Thoracic aorta (tissue), 2 donors: ENCODE measurements at regions not wholly inside any gene's neighbourhood (a gene's known extent, or its start where the extent isn't known, plus 50 kb on each side); places are given as distances from the start of the nearest gene placed in this dataset.

Experiments
- ATAC-seq: fragments of 150-250 bp; one replicate; pipeline ENCODE4 v1.8.0; 2017; ENCODE audit warnings: low read depth; ENCODE audit not compliant: insufficient number of reproducible peaks, low FRiP score
- DNase-seq: peaks from one replicate; pipeline ENCODE4 v3.0.0-alpha.2; 2020; ENCODE audit warnings: low spot score
- H3K27ac ChIP-seq, 2 donors: fragments of 200-600 bp; sonication (generic); 1 replicate in 1 of 2; 2 replicates in 1 of 2; pipeline ENCODE4 v1.5.1; 2016; ENCODE audit warnings: mild to moderate bottlenecking in 2 of 2, moderate library complexity in 2 of 2
- H3K27me3 ChIP-seq: fragments of 200-600 bp; sonication (generic); replicated peaks from 2 replicates; pipeline ENCODE4 v1.6.0; 2016; ENCODE audit warnings: mild to moderate bottlenecking; ENCODE audit not compliant: insufficient read depth
- H3K36me3 ChIP-seq: fragments of 200-600 bp; sonication (generic); one replicate; pipeline ENCODE4 v1.5.1; 2016
- H3K4me1 ChIP-seq, 2 donors: fragments of 200-600 bp; sonication (generic); 1 replicate in 1 of 2; 2 replicates in 1 of 2; pipeline versions ENCODE4 v1.5.1 to v1.6.0; 2016; ENCODE audit warnings: low read depth in 2 of 2, mild to moderate bottlenecking in 1 of 2; ENCODE audit not compliant: control insufficient read depth in 1 of 2
- H3K4me3 ChIP-seq: fragments of 200-600 bp; sonication (generic); 2 replicates; pipeline ENCODE4 v1.5.1; 2016; ENCODE audit warnings: mild to moderate bottlenecking
- H3K9me3 ChIP-seq: fragments of 200-600 bp; sonication (generic); 2 replicates; pipeline ENCODE4 v1.5.1; 2016
- CTCF ChIP-seq: fragments of 200-600 bp; sonication (generic); IDR thresholded peaks from one replicate; pipeline ENCODE4 v1.5.1; 2019; ENCODE audit warnings: antibody characterized with exemption

DNA sequence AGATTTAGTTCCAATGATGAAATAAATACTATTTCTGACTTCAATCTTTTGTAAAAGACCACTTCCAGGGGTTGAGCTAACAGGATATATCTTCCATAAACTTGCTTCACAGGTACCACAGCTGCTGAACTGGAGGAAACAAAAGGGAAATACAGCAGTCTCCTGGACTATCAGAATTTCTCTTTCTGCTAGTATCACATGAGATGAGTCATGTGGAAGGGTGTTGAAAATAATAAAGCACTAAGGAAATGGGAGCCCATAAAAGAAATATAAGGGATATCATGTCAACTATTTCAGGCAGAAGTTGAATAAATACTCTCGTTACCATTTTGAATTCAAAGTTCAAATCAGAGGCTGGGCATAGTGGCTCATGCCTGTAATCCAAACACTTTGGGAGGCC is 250.3 kb upstream of the NFE2L3 start:
- Histone ChIP-seq H3K4me3 (no peak overlapping the region), H3K4me1 (no peaks in the 10 kb centered on the region), H3K9me3 (no peaks in the 10 kb centered on the region), H3K27ac (no peak overlapping the region), H3K27me3 (no peaks in the 10 kb centered on the region), H3K36me3 (no peaks in the 10 kb centered on the region)
- DNase-seq (no peak), ATAC-seq (no peak)
- no peak for TF ChIP-seq CTCF

- no peak for TF ChIP-seq CTCF
- no peaks in the 10 kb centered on the region for H3K27me3 ChIP-seq
- no peak overlapping the region for H3K4me3 ChIP-seq
- H3K4me1 ChIP-seq, result no peaks in the 10 kb centered on the region
- DNase-seq (no peak), ATAC-seq (no peak)
- no peak overlapping the region for H3K27ac ChIP-seq
- no peaks in the 10 kb centered on the region for H3K36me3 ChIP-seq
- H3K9me3 ChIP-seq, result no peaks in the 10 kb centered on the region
Observed at GRCh38 chr7:25906003-25906402, 246.0 kb upstream of the NFE2L3 start.

DNA sequence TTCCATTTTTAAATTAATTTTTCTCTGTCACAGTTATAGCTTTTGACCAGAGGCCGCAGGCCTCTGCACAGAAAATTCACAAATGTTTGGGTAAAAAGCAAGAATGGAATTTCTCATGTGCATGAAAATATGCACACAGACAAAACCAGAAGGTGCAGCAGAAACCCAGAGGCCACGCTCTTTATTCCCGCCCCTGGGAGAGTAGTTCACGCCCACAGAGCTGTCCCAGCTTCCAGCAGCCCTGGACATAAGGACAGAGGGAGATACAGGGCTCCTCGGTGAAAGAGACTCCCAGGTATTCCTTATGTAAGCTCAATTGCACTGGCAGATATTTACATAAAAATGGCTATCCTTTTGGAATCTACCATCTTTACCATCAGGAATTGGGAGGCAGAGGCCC is 245.2 kb upstream of the NFE2L3 start:
- H3K9me3 ChIP-seq, result no peaks in the 10 kb centered on the region
- no peaks in the 10 kb centered on the region for H3K36me3 ChIP-seq
- H3K4me1 ChIP-seq, result no peaks in the 10 kb centered on the region
- no peak for TF ChIP-seq CTCF
- DNase-seq (no peak), ATAC-seq (no peak)
- no peaks in the 10 kb centered on the region for H3K27me3 ChIP-seq
- no peak overlapping the region for H3K27ac ChIP-seq
- H3K4me3 ChIP-seq, result no peak overlapping the region

- ATAC-seq, result no peak
- no peak for TF ChIP-seq CTCF
Observed at GRCh38 chr7:25907214-25907613, 244.8 kb upstream of the NFE2L3 start.

DNA sequence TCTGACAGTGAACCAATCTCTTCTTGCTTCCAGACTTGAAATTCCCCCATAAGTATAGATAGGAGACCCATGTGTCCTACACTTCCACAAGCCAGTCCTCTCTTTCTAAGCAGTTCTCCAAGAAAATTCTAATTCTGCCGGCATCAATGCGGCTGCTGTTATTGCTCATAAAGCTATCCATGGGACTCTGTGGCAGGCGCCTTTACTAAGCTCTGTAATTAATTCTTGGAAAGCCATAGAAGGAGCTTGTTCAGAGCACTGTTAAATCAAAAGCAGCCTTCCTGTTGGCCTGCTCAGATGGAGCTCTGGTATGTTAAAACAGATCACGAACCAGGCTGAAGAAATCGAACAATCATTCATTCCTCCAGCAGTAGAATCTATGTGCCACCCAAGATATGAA is 244.3 kb upstream of the NFE2L3 start:
- Histone ChIP-seq H3K9me3 (no peaks in the 10 kb centered on the region), H3K27me3 (no peaks in the 10 kb centered on the region), H3K4me3 (no peak overlapping the region), H3K4me1 (no peaks in the 10 kb centered on the region), H3K27ac (no peak overlapping the region), H3K36me3 (no peaks in the 10 kb centered on the region)
- DNase-seq (no peak), ATAC-seq (no peak)
- TF ChIP-seq CTCF, result no peak

More at GRCh38 chr7:25907214-25907613, 244.8 kb upstream of the NFE2L3 start:
- Histone ChIP-seq H3K36me3 (no peaks in the 10 kb centered on the region), H3K27ac (no peak overlapping the region), H3K9me3 (no peaks in the 10 kb centered on the region), H3K4me3 (no peak overlapping the region), H3K4me1 (no peaks in the 10 kb centered on the region), H3K27me3 (no peaks in the 10 kb centered on the region)
- DNase-seq, result no peak
